Activated CD8-positive, alpha-beta memory T cell treated with anti-CD3 and anti-CD28 coated beads, Interleukin-2, amount 10 ng/mL, durations not matched to agents 7 days and 5 days (primary cell): ENCODE measurements at regions not wholly inside any gene's neighbourhood (a gene's known extent, or its start where the extent isn't known, plus 50 kb on each side); places are given as distances from the start of the nearest gene placed in this dataset.
"Not testable (repeated sequence)": the region's sequence is repeated elsewhere in the genome, so short reads cannot be mapped to it uniquely, and the experiment has no call there.

Source experiments
- ATAC-seq: fragments of 150-1000 bp; cut with Tn5 transposase; one replicate; pipeline ENCODE4 v1.10.0; 2021; ENCODE audit warnings: moderate library complexity
- CTCF ChIA-PET: fragments of 350-600 bp; sonication (Branson Sonifier 250); formaldehyde crosslinking; loops from one replicate; lab custom pipeline; 2021; ENCODE audit warnings: antibody characterized with exemption; lab: Charles Lee
- DNase-seq: peaks from one replicate; pipeline ENCODE4 v3.0.0-alpha.2; 2020
- H3K27ac Mint-ChIP-seq: one replicate; pipeline ENCODE4 v1.8.0; 2021; ENCODE audit warnings: mild to moderate bottlenecking, mixed read lengths
- H3K27me3 Mint-ChIP-seq: one replicate; pipeline ENCODE4 v1.8.0; 2021; ENCODE audit warnings: mixed read lengths
- H3K36me3 Mint-ChIP-seq: one replicate; pipeline ENCODE4 v1.8.0; 2021; ENCODE audit warnings: mild to moderate bottlenecking, mixed read lengths
- H3K4me1 Mint-ChIP-seq: one replicate; pipeline ENCODE4 v1.8.0; 2021; ENCODE audit warnings: mixed read lengths
- H3K4me3 Mint-ChIP-seq: one replicate; pipeline ENCODE4 v1.8.0; 2021; ENCODE audit warnings: mild to moderate bottlenecking, moderate library complexity, mixed read lengths
- H3K9me3 Mint-ChIP-seq: one replicate; pipeline ENCODE4 v1.8.0; 2022; ENCODE audit warnings: low read depth, mixed read lengths

- no peak overlapping the region for H3K4me3 Mint-ChIP-seq
- CTCF ChIA-PET: no interaction called here
- H3K27ac Mint-ChIP-seq: no peak overlapping the region
- no peaks in the 10 kb centered on the region for H3K27me3 Mint-ChIP-seq
- H3K36me3 Mint-ChIP-seq: no peaks in the 10 kb centered on the region
- H3K4me1 Mint-ChIP-seq: no peaks in the 10 kb centered on the region
- DNase-seq (no peak), ATAC-seq (no peak)
- H3K9me3 Mint-ChIP-seq: peaks cover 7% of the 10 kb centered on the region
Observed at GRCh38 chr21:19440792-19441655, 1037.4 kb upstream of the TMPRSS15 start.

DNA sequence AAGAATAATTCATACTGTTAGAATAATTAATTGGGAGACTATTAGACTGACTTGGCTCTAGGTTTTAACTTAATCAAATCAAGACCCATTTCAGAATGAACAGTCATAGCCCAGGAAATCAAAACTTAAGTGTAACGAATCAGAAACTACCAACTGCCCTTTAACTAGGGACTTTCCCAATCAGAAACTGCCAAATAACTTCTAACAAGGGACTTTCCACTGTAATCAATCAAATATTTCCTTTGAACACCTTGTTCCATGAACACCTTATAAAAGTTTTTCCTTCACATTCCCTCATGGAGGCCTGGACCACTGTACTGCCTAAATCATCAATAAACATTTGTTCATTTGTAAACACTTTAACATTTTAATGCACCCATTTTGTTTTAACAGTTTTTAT lies 1054.7 kb upstream of the TMPRSS15 start:
- H3K36me3 Mint-ChIP-seq: no peaks in the 10 kb centered on the region
- H3K4me3 Mint-ChIP-seq: no peak overlapping the region
- no peaks in the 10 kb centered on the region for H3K27me3 Mint-ChIP-seq
- H3K27ac Mint-ChIP-seq: no peak overlapping the region
- peaks cover 6% of the 10 kb centered on the region for H3K9me3 Mint-ChIP-seq
- H3K4me1 Mint-ChIP-seq: peaks cover 4% of the 10 kb centered on the region
- no peak for ATAC-seq
- CTCF ChIA-PET: no interaction called here
- no peak for DNase-seq

DNA sequence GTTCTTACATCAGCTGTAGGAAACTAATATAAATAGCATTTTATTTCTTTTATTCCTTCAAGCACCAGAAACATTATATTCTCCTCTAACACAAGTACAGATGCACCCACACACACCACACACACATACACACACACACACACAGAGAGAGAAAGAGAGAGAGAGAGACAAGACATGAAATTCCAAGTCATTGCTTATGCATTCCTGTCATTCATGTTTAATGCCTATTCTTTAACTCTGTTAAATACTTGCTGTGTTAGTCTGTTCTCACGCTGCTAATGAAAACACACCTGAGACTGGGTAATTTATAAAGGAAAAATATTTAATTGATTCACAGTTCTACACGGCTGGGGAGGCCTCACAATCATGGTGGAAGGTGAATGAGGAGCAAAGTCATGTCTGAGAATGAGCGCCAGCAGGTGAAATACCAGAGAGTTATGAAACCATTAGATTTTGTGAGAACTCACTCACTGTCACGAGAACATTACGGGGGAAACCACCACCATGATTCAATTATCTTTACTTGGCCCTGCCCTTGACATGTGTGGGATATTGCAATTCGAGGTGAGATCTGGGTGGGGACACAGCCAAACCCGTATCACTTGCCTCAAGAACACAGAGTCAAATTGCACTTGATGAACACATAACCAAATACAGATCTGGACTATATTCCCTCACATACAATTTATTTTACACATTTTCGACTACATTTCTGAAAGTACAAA lies 1058.1 kb upstream of the TMPRSS15 start:
- Mint-ChIP-seq H3K4me3 (no peak overlapping the region), H3K36me3 (no peaks in the 10 kb centered on the region), H3K27me3 (no peaks in the 10 kb centered on the region), H3K4me1 (peaks cover 4% of the 10 kb centered on the region), H3K9me3 (peaks cover 6% of the 10 kb centered on the region), H3K27ac (no peak overlapping the region)
- DNase-seq: no peak
- ATAC-seq: no peak
- CTCF ChIA-PET: no interaction called here

DNA sequence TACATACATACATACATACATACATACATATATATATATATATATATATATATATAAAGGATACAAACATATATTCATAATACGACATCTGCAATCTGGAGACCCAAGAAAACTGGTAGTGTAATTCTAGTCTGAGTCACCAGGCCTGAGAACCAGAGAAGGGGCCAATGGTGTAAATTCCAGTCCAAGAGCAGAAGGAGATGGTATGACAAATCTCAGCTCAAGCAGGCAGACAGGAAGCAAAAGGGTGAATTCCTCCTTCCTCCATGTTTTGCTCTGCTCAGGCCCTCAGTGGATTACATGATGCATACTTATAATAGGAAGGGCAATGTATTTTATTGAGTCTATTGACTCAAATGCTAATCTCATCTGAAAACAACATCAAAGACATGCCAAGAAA lies 1060.4 kb upstream of the TMPRSS15 start:
- Mint-ChIP-seq H3K4me1 (no peaks in the 10 kb centered on the region), H3K9me3 (peaks cover 3% of the 10 kb centered on the region), H3K27me3 (no peaks in the 10 kb centered on the region), H3K27ac (no peak overlapping the region), H3K36me3 (no peaks in the 10 kb centered on the region), H3K4me3 (no peak overlapping the region)
- CTCF ChIA-PET: no interaction called here
- ATAC-seq (no peak), DNase-seq (no peak)

- CTCF ChIA-PET: no interaction called here
- no peak overlapping the region for H3K27ac Mint-ChIP-seq
- no peaks in the 10 kb centered on the region for H3K27me3 Mint-ChIP-seq
- no peak for DNase-seq
- H3K4me1 Mint-ChIP-seq: no peaks in the 10 kb centered on the region
- peaks cover 4% of the 10 kb centered on the region for H3K9me3 Mint-ChIP-seq
- H3K4me3 Mint-ChIP-seq: no peak overlapping the region
- H3K36me3 Mint-ChIP-seq: no peaks in the 10 kb centered on the region
- no peak for ATAC-seq
Observed at GRCh38 chr21:19468991-19469715, 1065.6 kb upstream of the TMPRSS15 start.

- H3K9me3 Mint-ChIP-seq: peaks cover 15% of the 10 kb centered on the region
- no peak for DNase-seq
- no peaks in the 10 kb centered on the region for H3K4me1 Mint-ChIP-seq
- H3K36me3 Mint-ChIP-seq: no peaks in the 10 kb centered on the region
- CTCF ChIA-PET: no interaction called here
- no peak overlapping the region for H3K4me3 Mint-ChIP-seq
- ATAC-seq: no peak
- H3K27ac Mint-ChIP-seq: no peak overlapping the region
- H3K27me3 Mint-ChIP-seq: no peaks in the 10 kb centered on the region
Observed at GRCh38 chr21:19475525-19475924, 1071.9 kb upstream of the TMPRSS15 start.

GRCh38 chr21:19489930-19490329 lies 1086.3 kb upstream of the TMPRSS15 start:
- no peak overlapping the region for H3K4me3 Mint-ChIP-seq
- H3K4me1 Mint-ChIP-seq: no peaks in the 10 kb centered on the region
- CTCF ChIA-PET: no interaction called here
- ATAC-seq (no peak), DNase-seq (no peak)
- H3K36me3 Mint-ChIP-seq: no peaks in the 10 kb centered on the region
- peaks cover 14% of the 10 kb centered on the region for H3K9me3 Mint-ChIP-seq
- no peak overlapping the region for H3K27ac Mint-ChIP-seq
- H3K27me3 Mint-ChIP-seq: no peaks in the 10 kb centered on the region

DNA sequence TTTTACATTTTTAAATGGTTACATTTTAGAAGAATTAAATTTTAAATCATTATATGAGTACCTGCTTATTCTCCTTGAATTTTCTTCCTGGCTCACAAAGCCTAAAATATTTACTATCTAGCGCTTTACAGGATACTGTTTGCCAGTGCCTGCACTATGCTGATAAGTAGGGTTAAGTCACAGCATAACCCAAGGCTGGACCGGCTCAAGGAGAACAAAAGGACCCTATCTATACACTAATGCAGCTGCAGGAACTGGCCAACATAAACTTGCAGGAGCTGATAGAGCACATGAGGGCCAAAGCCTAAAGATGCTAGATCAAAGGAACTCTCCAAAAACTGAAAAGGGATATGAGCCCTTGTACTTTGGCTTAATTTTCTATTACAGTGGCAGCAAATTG lies 1086.9 kb upstream of the TMPRSS15 start:
- no peaks in the 10 kb centered on the region for H3K36me3 Mint-ChIP-seq
- no peak for DNase-seq
- H3K27me3 Mint-ChIP-seq: no peaks in the 10 kb centered on the region
- no peaks in the 10 kb centered on the region for H3K4me1 Mint-ChIP-seq
- H3K27ac Mint-ChIP-seq: no peak overlapping the region
- H3K9me3 Mint-ChIP-seq: peaks cover 14% of the 10 kb centered on the region
- CTCF ChIA-PET: no interaction called here
- ATAC-seq: no peak
- H3K4me3 Mint-ChIP-seq: no peak overlapping the region

- H3K36me3 Mint-ChIP-seq, CTCF ChIA-PET, H3K27me3 Mint-ChIP-seq, H3K4me3 Mint-ChIP-seq, H3K27ac Mint-ChIP-seq, H3K4me1 Mint-ChIP-seq, H3K9me3 Mint-ChIP-seq, ATAC-seq, DNase-seq: not testable (repeated sequence)
Observed at GRCh38 chr21:19493437-19494241, 1090.1 kb upstream of the TMPRSS15 start.

- H3K9me3 Mint-ChIP-seq: peaks cover 15% of the 10 kb centered on the region
- ATAC-seq: no peak
- no peak overlapping the region for H3K4me3 Mint-ChIP-seq
- no peaks in the 10 kb centered on the region for H3K36me3 Mint-ChIP-seq
- H3K27me3 Mint-ChIP-seq: no peaks in the 10 kb centered on the region
- no peak overlapping the region for H3K27ac Mint-ChIP-seq
- no peak for DNase-seq
- CTCF ChIA-PET: no interaction called here
- no peaks in the 10 kb centered on the region for H3K4me1 Mint-ChIP-seq
Observed at GRCh38 chr21:19501115-19501514, 1097.5 kb upstream of the TMPRSS15 start.

DNA sequence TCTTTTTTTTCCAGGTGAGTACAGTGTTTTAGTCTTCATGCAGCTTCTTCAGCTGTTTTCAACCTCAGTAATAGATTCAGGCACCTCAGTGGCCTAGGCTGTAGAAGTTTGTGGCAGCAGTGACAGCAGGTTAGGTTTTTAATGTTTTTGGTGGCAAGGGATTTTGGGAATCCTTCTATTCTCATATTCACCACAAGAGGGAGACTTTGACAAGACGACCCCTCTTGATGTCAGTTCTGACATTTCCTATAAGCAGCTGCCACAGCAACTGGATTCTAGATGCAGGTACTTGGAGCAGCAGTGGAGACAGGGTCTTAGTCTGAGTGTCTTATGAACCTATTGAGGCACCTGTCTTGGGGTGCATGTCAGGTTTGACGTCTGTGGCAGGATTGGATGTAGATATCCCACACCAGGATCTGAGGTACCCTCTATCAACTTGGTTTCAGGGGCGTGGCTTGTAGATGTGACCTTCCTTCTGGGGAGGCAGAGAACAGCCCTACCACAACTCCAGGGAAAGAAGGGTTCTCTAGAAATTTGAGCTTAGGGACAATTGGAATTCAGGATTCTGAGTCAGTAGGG lies 1104.2 kb upstream of the TMPRSS15 start:
- H3K9me3 Mint-ChIP-seq: peaks cover 10% of the 10 kb centered on the region
- no peak overlapping the region for H3K4me3 Mint-ChIP-seq
- no peak for DNase-seq
- H3K27ac Mint-ChIP-seq: no peak overlapping the region
- no peak for ATAC-seq
- H3K27me3 Mint-ChIP-seq: no peaks in the 10 kb centered on the region
- H3K4me1 Mint-ChIP-seq: no peaks in the 10 kb centered on the region
- H3K36me3 Mint-ChIP-seq: no peaks in the 10 kb centered on the region
- CTCF ChIA-PET: no interaction called here

DNA sequence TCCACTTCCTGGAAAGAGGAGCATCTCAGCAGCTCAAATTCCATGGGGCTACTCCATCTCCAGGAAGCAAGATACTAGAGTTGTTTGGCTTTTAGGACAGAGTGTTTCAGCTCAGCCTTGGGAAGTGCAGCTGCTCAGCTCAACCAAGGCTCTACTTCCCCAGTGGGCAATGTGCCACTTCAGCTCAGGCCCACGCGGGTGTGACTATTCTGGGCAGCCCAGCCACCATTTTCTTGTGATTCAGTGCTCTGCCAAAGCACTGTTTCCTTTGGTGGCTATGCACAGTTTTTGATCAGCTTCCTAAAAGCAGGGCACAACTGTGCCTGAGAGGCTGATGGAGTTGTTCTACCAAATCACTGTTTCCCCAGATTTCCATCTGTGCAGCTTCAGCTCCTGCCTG lies 1104.9 kb upstream of the TMPRSS15 start:
- CTCF ChIA-PET: no interaction called here
- no peak for ATAC-seq
- peaks cover 7% of the 10 kb centered on the region for H3K9me3 Mint-ChIP-seq
- no peaks in the 10 kb centered on the region for H3K27me3 Mint-ChIP-seq
- no peak for DNase-seq
- H3K27ac Mint-ChIP-seq: no peak overlapping the region
- H3K4me3 Mint-ChIP-seq: no peak overlapping the region
- H3K36me3 Mint-ChIP-seq: no peaks in the 10 kb centered on the region
- H3K4me1 Mint-ChIP-seq: no peaks in the 10 kb centered on the region

GRCh38 chr21:19508844-19509243 lies 1105.3 kb upstream of the TMPRSS15 start:
- no peaks in the 10 kb centered on the region for H3K4me1 Mint-ChIP-seq
- peaks cover 7% of the 10 kb centered on the region for H3K9me3 Mint-ChIP-seq
- H3K4me3 Mint-ChIP-seq: no peak overlapping the region
- DNase-seq (no peak), ATAC-seq (no peak)
- no peaks in the 10 kb centered on the region for H3K36me3 Mint-ChIP-seq
- H3K27me3 Mint-ChIP-seq: no peaks in the 10 kb centered on the region
- H3K27ac Mint-ChIP-seq: no peak overlapping the region
- CTCF ChIA-PET: no interaction called here
